ENCODE measurements at regions not wholly inside any gene's neighbourhood (a gene's known extent, or its start where the extent isn't known, plus 50 kb on each side); places are given as distances from the start of the nearest gene placed in this dataset.

DNA sequence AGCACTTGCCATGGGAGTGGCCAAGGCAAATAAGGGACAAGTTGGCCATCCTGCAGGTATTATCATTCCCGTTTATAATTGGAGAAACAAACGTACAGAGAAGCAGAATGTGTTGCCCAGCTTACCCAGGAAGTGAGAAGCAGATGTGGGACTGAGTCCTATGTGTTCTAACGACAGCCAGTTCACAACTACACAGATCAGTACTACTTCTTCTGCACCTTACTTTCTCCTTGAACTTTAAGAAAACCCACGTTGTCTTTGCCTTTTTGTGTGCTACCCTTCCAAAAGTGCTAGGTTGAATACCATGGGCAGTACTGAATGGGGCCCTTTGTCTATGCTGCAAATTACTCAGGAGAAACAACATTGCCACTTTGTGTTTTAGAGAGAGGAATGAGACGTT lies 62.8 kb upstream of the BLID start:
- Histone ChIP-seq H3K27ac (peak overlapping the region in 3 of 4 donors; percentile 35 to 83 (median 67)), H3K36me3 (no peaks in the 10 kb centered on the region)

GRCh38 chr11:122177238-122177637 lies 61.2 kb upstream of the BLID start:
- Histone ChIP-seq H3K4me1 (peaks cover 0 to 62% (median 17%) of the 10 kb centered on the region in 4 donors), H3K36me3 (no peaks in the 10 kb centered on the region), H3K4me3 (no peak overlapping the region), H3K9me3 (no peaks in the 10 kb centered on the region), H3K27me3 (no peaks in the 10 kb centered on the region), H3K27ac (peak overlapping the region in 2 of 4 donors; percentile 38 to 83)
- no peak for DNase-seq (ENCODE audit: low spot score in 2 of 2)
- 20 to 21% methylated on average over 1 of the region's 1 CpG for WGBS, 2 donors
- TF ChIP-seq EP300 (IDR thresholded peaks at IDR 0.05) (no peak), POLR2A (IDR thresholded peaks at IDR 0.05) (no peak)
- TF ChIP-seq, protein P1, sequence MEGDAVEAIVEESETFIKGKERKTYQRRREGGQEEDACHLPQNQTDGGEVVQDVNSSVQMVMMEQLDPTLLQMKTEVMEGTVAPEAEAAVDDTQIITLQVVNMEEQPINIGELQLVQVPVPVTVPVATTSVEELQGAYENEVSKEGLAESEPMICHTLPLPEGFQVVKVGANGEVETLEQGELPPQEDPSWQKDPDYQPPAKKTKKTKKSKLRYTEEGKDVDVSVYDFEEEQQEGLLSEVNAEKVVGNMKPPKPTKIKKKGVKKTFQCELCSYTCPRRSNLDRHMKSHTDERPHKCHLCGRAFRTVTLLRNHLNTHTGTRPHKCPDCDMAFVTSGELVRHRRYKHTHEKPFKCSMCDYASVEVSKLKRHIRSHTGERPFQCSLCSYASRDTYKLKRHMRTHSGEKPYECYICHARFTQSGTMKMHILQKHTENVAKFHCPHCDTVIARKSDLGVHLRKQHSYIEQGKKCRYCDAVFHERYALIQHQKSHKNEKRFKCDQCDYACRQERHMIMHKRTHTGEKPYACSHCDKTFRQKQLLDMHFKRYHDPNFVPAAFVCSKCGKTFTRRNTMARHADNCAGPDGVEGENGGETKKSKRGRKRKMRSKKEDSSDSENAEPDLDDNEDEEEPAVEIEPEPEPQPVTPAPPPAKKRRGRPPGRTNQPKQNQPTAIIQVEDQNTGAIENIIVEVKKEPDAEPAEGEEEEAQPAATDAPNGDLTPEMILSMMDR (IDR thresholded peaks at IDR 0.05) = no peak

More for the DNA sequence above, 62.8 kb upstream of the BLID start:
- TF ChIP-seq, protein P1 (IDR thresholded peaks at IDR 0.05) = no peak
- TF ChIP-seq POLR2A (IDR thresholded peaks at IDR 0.05) (no peak), EP300 (IDR thresholded peaks at IDR 0.05) (no peak)
- DNase-seq (ENCODE audit: low spot score in 2 of 2) = no peak
- WGBS, 2 donors = 26 to 33% methylated on average over 5 of the region's 5 CpGs
- no peak overlapping the region for H3K4me3 ChIP-seq
- H3K27me3 ChIP-seq = no peaks in the 10 kb centered on the region
- H3K9me3 ChIP-seq = no peaks in the 10 kb centered on the region
- H3K4me1 ChIP-seq = peaks cover 0 to 59% (median 18%) of the 10 kb centered on the region in 4 donors

GRCh38 chr11:122176651-122177050 lies 60.6 kb upstream of the BLID start:
- H3K9me3 ChIP-seq = no peaks in the 10 kb centered on the region
- TF ChIP-seq POLR2A (IDR thresholded peaks at IDR 0.05) = no peak
- TF ChIP-seq, protein P1 (IDR thresholded peaks at IDR 0.05) = no peak
- no peak for TF ChIP-seq EP300 (IDR thresholded peaks at IDR 0.05)
- H3K4me1 ChIP-seq = peaks cover 0 to 56% (median 14%) of the 10 kb centered on the region in 4 donors
- WGBS, 2 donors = 67 to 74% methylated on average over 3 of the region's 3 CpGs
- no peak for DNase-seq (ENCODE audit: low spot score in 2 of 2)
- H3K4me3 ChIP-seq = no peak overlapping the region
- no peaks in the 10 kb centered on the region for H3K36me3 ChIP-seq
- no peaks in the 10 kb centered on the region for H3K27me3 ChIP-seq
- H3K27ac ChIP-seq = peak overlapping the region in 2 of 4 donors; percentile 38 to 83

- DNase-seq (ENCODE audit: low spot score in 2 of 2) = no peak
- Histone ChIP-seq H3K4me1 (peaks cover 0 to 53% (median 8%) of the 10 kb centered on the region in 4 donors), H3K36me3 (no peaks in the 10 kb centered on the region), H3K27ac (no peak overlapping the region), H3K27me3 (no peaks in the 10 kb centered on the region), H3K9me3 (no peaks in the 10 kb centered on the region), H3K4me3 (no peak overlapping the region)
- 76 to 83% methylated on average over 3 of the region's 3 CpGs for WGBS, 2 donors
- TF ChIP-seq EP300 (IDR thresholded peaks at IDR 0.05) = no peak
- TF ChIP-seq, protein P1 (IDR thresholded peaks at IDR 0.05) = no peak
- no peak for TF ChIP-seq POLR2A (IDR thresholded peaks at IDR 0.05)
These were observed 59.3 kb upstream of the BLID start for GRCh38 chr11:122175306-122175705.

- H3K36me3 ChIP-seq = no peaks in the 10 kb centered on the region
- H3K4me1 ChIP-seq = peaks cover 0 to 40% (median 0%) of the 10 kb centered on the region in 4 donors
- 62 to 64% methylated on average over 4 of the region's 4 CpGs for WGBS, 2 donors
- TF ChIP-seq, protein P1 (IDR thresholded peaks at IDR 0.05) = no peak
- no peak for TF ChIP-seq POLR2A (IDR thresholded peaks at IDR 0.05)
- no peak for TF ChIP-seq EP300 (IDR thresholded peaks at IDR 0.05)
- peak overlapping the region in 2 of 4 donors; percentile 7 to 52 for H3K27ac ChIP-seq
- no peak for DNase-seq (ENCODE audit: low spot score in 2 of 2)
- no peaks in the 10 kb centered on the region for H3K9me3 ChIP-seq
- H3K4me3 ChIP-seq = no peak overlapping the region
- no peaks in the 10 kb centered on the region for H3K27me3 ChIP-seq
These were observed 57.6 kb upstream of the BLID start for GRCh38 chr11:122173587-122173986.

Measured in tibial nerve (tissue), 4 donors.